Thyroid gland (tissue), 4 donors: ENCODE measurements at regions not wholly inside any gene's neighbourhood (a gene's known extent, or its start where the extent isn't known, plus 50 kb on each side); places are given as distances from the start of the nearest gene placed in this dataset.

Experiments used
- CTCF ChIP-seq, 6 experiments: fragments of 200-600 bp in 3 of 6; fragments of 450-650 bp in 3 of 6; sonication (generic) in 3 of 6; IDR thresholded peaks; one replicate each; pipeline ENCODE4 v1.5.1; 2016 to 2019; ENCODE audit warnings: antibody characterized with exemption in 6 of 6, mild to moderate bottlenecking in 2 of 6, inconsistent platforms in 1 of 6, moderate library complexity in 1 of 6
- POLR2A ChIP-seq, 2 donors: fragments of 450-650 bp; IDR thresholded peaks; one replicate each; pipeline ENCODE4 v1.6.1; 2017; ENCODE audit warnings: antibody characterized with exemption in 2 of 2, mild to moderate bottlenecking in 2 of 2, moderate library complexity in 1 of 2

GRCh38 chr14:29232711-29233110 is 466.1 kb downstream of the FOXG1 start:
- TF ChIP-seq CTCF (IDR thresholded peaks at IDR 0.05) (no peak), POLR2A (IDR thresholded peaks at IDR 0.05) (no peak)
